ENCODE measurements at regions not wholly inside any gene's neighbourhood (a gene's known extent, or its start where the extent isn't known, plus 50 kb on each side); places are given as distances from the start of the nearest gene placed in this dataset.
"Not testable (repeated sequence)": the region's sequence is repeated elsewhere in the genome, so short reads cannot be mapped to it uniquely, and the experiment has no call there.

- no peak for DNase-seq
Measured at GRCh38 chr6:23533944-23534343, 592.1 kb upstream of the NRSN1 start.

GRCh38 chr6:23534351-23534750 lies 591.7 kb upstream of the NRSN1 start:
- no peak for DNase-seq

GRCh38 chr6:23535101-23535500 lies 590.9 kb upstream of the NRSN1 start:
- no peak for DNase-seq

DNA sequence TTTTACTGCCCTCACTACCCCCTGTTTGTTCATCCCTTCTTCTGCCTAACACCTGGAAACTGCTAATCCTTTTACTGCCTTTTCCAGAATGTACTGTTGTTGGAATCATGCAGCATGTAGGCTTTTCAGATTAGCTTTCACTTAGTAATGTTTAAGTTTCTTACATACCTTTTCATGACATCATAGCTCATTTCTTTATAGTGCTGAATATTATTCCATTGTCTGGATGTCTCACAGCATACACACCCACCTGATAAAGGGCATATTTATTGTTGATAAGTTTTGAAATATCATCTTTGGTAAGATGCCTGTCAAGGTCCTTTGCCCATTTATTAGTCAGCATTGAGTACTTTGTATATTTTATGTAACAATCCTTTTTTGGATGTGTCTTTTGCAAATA lies 588.2 kb upstream of the NRSN1 start:
- DNase-seq, result no peak

DNA sequence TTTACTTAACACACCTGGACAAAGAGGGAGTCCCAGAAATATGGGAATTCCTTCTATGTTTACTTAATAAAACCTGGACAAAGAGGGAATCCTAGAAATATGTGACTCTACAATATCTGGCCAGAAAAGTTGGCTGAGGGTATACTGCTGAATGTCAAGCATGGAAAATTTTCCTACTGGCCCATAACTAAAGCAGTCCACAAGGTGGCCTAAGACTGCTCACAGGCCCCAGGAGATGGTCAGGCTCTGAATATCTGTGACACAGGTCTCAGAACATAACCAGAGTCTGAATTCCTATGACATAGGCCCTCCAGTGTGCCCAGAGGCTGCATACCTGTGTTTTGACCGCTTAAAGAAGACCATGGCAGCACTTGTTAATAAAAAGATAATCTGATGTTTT lies 578.2 kb upstream of the NRSN1 start:
- no peak for DNase-seq

GRCh38 chr6:23554953-23555352 lies 571.1 kb upstream of the NRSN1 start:
- DNase-seq, result not testable (repeated sequence)

GRCh38 chr6:23559587-23560343 lies 566.2 kb upstream of the NRSN1 start:
- DNase-seq, result no peak

GRCh38 chr6:23561732-23562131 lies 564.3 kb upstream of the NRSN1 start:
- no peak for DNase-seq

GRCh38 chr6:23562554-23562953 lies 563.5 kb upstream of the NRSN1 start:
- DNase-seq, result no peak

GRCh38 chr6:23563323-23563722 lies 562.7 kb upstream of the NRSN1 start:
- no peak for DNase-seq

DNA sequence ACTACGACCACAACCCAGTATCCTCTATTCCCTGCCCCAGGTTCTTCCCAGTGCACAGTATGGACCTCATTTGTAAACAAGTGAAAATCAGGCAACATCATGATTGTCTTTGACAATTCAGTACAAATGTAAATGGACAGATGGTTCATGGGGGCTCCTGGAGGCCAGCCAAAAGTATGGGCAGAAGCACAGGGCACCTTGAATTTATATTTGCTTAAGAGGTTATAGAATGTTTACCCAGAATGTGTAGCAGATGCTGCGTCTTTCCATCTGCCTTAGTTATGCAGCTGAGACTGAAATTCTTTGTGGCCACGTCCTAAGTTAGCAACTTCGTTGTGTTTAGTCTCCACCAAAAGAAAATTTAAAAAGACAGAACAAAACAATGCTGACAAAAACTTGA lies 559.6 kb upstream of the NRSN1 start:
- DNase-seq, result no peak

GRCh38 chr6:23568292-23568691 lies 557.7 kb upstream of the NRSN1 start:
- no peak for DNase-seq

DNA sequence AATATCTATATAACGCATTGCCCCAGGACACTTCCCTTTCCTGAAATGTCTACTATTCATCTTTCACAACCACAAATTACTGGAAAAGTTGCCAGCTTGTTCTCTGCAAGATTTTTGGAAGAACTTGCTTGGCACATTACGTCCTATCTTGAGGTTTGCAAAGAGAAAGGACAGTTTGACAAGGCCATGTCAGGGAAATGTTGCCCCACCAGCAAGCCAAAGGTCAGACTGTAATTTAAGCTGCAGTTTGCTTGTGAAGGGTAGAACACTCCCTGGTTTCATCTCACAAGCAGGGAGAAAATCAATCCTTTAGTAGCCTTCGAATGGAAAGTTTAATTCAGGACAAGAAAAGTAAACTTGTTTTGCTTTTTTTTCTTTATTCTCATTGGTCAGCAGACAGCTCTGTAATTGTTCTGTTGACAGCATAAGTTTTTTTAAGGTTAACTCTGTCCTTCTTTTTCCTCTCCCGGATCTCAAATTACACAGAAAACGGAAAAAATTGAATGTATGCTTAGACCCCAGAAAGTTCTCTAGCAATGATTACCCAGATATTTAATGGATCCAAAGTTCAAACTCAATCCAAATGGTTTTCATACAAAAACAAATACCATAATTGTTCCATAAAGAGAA lies 541.8 kb upstream of the NRSN1 start:
- no peak for DNase-seq

DNA sequence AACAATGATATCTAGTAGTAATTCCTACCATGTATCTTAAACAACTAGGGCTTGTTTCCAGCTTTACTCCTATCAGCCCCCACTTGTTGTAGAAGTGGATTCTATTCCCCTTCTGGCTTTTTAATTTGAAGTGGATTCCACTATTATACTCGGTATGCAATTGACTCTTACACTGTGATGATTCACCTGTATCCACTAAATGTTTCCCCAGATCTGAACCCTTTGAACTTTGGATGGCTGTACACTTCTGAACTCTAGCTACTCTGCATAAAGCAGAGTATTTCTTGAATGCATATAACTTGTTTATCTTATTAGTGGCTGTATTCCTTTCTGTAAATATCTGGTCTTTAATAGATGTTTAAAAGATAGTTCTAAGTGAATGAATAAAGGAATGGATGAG lies 538.4 kb upstream of the NRSN1 start:
- no peak for DNase-seq

- no peak for DNase-seq
Measured at GRCh38 chr6:23589811-23590210, 536.2 kb upstream of the NRSN1 start.

GRCh38 chr6:23590498-23591126 lies 535.4 kb upstream of the NRSN1 start:
- DNase-seq, result no peak

GRCh38 chr6:23591761-23592160 lies 534.3 kb upstream of the NRSN1 start:
- DNase-seq, result no peak

GRCh38 chr6:23600118-23600517 lies 525.9 kb upstream of the NRSN1 start:
- no peak for DNase-seq

GRCh38 chr6:23601811-23602345 lies 524.1 kb upstream of the NRSN1 start:
- DNase-seq, result no peak

- DNase-seq, result no peak
Measured at GRCh38 chr6:23608931-23609435, 517.0 kb upstream of the NRSN1 start.

GRCh38 chr6:23611776-23612381 lies 514.1 kb upstream of the NRSN1 start:
- no peak for DNase-seq

- DNase-seq, result no peak
Measured at GRCh38 chr6:23618366-23618765, 507.6 kb upstream of the NRSN1 start.

DNA sequence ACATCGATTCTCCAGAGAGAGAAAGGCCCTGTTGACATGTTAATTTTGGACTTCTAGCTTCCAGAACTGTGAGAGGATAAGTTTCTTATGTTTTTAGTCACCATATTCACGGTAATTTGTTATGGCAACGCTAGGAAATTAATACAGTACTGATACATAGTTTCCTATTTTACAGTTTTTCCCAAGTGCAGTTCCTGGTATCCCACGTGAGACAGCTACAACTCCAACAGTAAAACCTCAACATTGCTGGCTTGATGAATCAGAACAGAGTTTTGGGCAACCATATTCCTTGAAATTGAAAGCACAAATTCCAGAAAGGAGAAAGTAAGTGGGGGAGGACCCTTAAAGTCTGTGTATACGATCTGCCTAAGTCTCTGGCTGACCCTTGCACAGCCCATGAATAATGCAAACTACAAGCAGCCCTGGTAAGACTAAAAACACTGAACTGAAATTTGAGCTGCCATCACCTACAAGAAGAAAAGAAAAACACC lies 505.1 kb upstream of the NRSN1 start:
- DNase-seq, result no peak

All from inflammatory macrophage treated with lipopolysaccharide for 4 hours (primary cell).